DOHH2 (cell line): ENCODE measurements at regions not wholly inside any gene's neighbourhood (a gene's known extent, or its start where the extent isn't known, plus 50 kb on each side); places are given as distances from the start of the nearest gene placed in this dataset.

Experiments
- H3F3A ChIP-seq: fragments of 200-600 bp; sonication (generic), shearing (Covaris generic); 2 replicates; pipeline ENCODE4 v1.6.0; 2016; ENCODE audit warnings: antibody characterized with exemption, mild to moderate bottlenecking; ENCODE audit not compliant: control insufficient read depth, insufficient read depth
- H3K27ac ChIP-seq: fragments of 200-600 bp; sonication (generic); 2 replicates; pipeline ENCODE4 v1.5.1; 2014; ENCODE audit warnings: low read depth, mild to moderate bottlenecking, low read length, moderate library complexity
- H3K27me3 ChIP-seq: fragments of 200-600 bp; sonication (generic); 2 replicates; pipeline ENCODE4 v1.6.1; 2014; ENCODE audit warnings: mild to moderate bottlenecking, low read length, mixed read lengths; ENCODE audit not compliant: control insufficient read depth
- H3K36me3 ChIP-seq: fragments of 200-600 bp; sonication (generic); 2 replicates; pipeline ENCODE4 v1.6.1; 2014; ENCODE audit warnings: mild to moderate bottlenecking, low read length, moderate library complexity, mixed read lengths; ENCODE audit not compliant: control insufficient read depth
- H3K4me1 ChIP-seq: fragments of 200-600 bp; sonication (generic); 2 replicates; pipeline ENCODE4 v1.6.1; 2014; ENCODE audit warnings: mild to moderate bottlenecking, low read length, mixed read lengths; ENCODE audit not compliant: control insufficient read depth
- H3K4me2 ChIP-seq: fragments of 200-600 bp; sonication (generic); 2 replicates; pipeline ENCODE4 v1.6.0; 2014; ENCODE audit warnings: mild to moderate bottlenecking, low read length, moderate library complexity
- H3K4me3 ChIP-seq: fragments of 200-600 bp; sonication (generic); 2 replicates; pipeline ENCODE4 v1.5.1; 2014; ENCODE audit warnings: mild to moderate bottlenecking, low read length, mixed read lengths
- H3K79me2 ChIP-seq: fragments of 200-600 bp; sonication (generic); 2 replicates; pipeline ENCODE4 v1.6.1; 2014; ENCODE audit warnings: mild to moderate bottlenecking, low read length, mixed read lengths; ENCODE audit not compliant: control insufficient read depth
- H3K9me2 ChIP-seq: fragments of 200-600 bp; sonication (generic); replicated peaks from 2 replicates; pipeline ENCODE4 v1.6.1; 2014; ENCODE audit warnings: mild to moderate bottlenecking, low read length, mixed read lengths; ENCODE audit not compliant: control insufficient read depth
- H3K9me3 ChIP-seq: fragments of 200-600 bp; sonication (generic); 2 replicates; pipeline ENCODE4 v1.6.1; 2014; ENCODE audit warnings: antibody characterized with exemption, low read length, mixed read lengths; ENCODE audit not compliant: control insufficient read depth, insufficient read depth
- H4K20me1 ChIP-seq: fragments of 200-600 bp; sonication (generic); 2 replicates; pipeline ENCODE4 v1.6.0; 2014; ENCODE audit warnings: low read depth, mild to moderate bottlenecking, antibody characterized with exemption, low read length, moderate library complexity; ENCODE audit not compliant: control insufficient read depth, insufficient read depth
- EZH2phosphoT487 ChIP-seq: fragments of 200-600 bp; sonication (generic); IDR thresholded peaks from 2 replicates; pipeline ENCODE4 v1.6.1; 2017; ENCODE audit warnings: borderline replicate concordance, mild to moderate bottlenecking, antibody characterized with exemption, low read length, moderate library complexity, mixed read lengths
- TF ChIP-seq, protein P1 (sequence below): fragments of 200-600 bp; sonication (generic); IDR thresholded peaks from one replicate; pipeline ENCODE4 v1.5.1; 2014; ENCODE audit warnings: antibody characterized with exemption, mild to moderate bottlenecking, low read depth, low read length; ENCODE audit not compliant: poor library complexity, severe bottlenecking

GRCh38 chr20:60960500-60960899 is 291.6 kb upstream of the CDH4 start:
- Histone ChIP-seq H3K4me3 (no peak overlapping the region), H3K9me3 (no peaks in the 10 kb centered on the region), H3K9me2 (no peaks in the 10 kb centered on the region), H3K36me3 (no peaks in the 10 kb centered on the region), H4K20me1 (no peaks in the 10 kb centered on the region), H3K27ac (no peak overlapping the region), H3K27me3 (no peaks in the 10 kb centered on the region), H3F3A (no peaks in the 10 kb centered on the region), H3K79me2 (no peaks in the 10 kb centered on the region), H3K4me2 (no peak overlapping the region), H3K4me1 (no peaks in the 10 kb centered on the region)
- TF ChIP-seq, protein P1, sequence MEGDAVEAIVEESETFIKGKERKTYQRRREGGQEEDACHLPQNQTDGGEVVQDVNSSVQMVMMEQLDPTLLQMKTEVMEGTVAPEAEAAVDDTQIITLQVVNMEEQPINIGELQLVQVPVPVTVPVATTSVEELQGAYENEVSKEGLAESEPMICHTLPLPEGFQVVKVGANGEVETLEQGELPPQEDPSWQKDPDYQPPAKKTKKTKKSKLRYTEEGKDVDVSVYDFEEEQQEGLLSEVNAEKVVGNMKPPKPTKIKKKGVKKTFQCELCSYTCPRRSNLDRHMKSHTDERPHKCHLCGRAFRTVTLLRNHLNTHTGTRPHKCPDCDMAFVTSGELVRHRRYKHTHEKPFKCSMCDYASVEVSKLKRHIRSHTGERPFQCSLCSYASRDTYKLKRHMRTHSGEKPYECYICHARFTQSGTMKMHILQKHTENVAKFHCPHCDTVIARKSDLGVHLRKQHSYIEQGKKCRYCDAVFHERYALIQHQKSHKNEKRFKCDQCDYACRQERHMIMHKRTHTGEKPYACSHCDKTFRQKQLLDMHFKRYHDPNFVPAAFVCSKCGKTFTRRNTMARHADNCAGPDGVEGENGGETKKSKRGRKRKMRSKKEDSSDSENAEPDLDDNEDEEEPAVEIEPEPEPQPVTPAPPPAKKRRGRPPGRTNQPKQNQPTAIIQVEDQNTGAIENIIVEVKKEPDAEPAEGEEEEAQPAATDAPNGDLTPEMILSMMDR = no peak
- TF ChIP-seq EZH2phosphoT487 = no peak

GRCh38 chr20:60961551-60961950 is 290.5 kb upstream of the CDH4 start:
- no peaks in the 10 kb centered on the region for H3K27me3 ChIP-seq

DNA sequence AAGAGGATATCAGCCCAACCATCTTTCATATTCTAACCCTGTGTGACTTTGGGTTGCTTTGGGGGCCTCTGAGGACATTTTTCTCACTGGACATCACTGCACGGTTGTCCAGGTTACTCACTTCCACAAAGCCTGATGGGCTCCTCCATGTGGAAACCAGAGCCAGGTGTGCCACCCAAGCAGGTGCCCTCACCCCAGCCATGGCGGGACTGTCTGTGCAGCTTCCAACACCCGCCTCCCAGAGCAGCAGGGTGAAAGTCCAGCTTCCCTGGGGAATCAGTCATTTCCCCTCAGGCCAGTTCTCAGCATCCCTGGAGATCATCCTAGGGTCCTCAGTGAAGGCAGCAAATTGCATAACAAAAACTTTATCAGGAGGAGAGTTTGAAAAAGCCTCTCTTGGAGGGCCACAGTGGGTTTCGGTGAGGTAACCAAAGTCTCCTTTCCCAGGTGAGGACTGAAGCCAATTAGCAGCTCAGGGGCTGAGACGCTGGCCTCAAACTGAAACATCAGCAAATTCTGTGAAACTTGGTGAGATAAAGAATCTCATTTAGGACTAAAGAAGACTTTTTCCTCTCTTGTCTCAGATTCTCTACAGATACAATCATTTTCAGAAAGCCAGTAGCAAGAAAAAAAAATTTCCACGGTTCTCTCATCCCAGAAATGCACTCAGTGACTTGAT is 289.6 kb upstream of the CDH4 start:
- no peak for TF ChIP-seq EZH2phosphoT487
- TF ChIP-seq, protein P1 = no peak
- H3K4me3 ChIP-seq = no peak overlapping the region
- no peaks in the 10 kb centered on the region for H3K27me3 ChIP-seq

More at GRCh38 chr20:60961551-60961950, 290.5 kb upstream of the CDH4 start:
- Histone ChIP-seq H3K36me3 (no peaks in the 10 kb centered on the region), H3K4me1 (no peaks in the 10 kb centered on the region), H4K20me1 (no peaks in the 10 kb centered on the region), H3K4me3 (no peak overlapping the region), H3K79me2 (no peaks in the 10 kb centered on the region), H3K9me2 (no peaks in the 10 kb centered on the region), H3F3A (no peaks in the 10 kb centered on the region), H3K9me3 (peaks cover under 1% of the 10 kb centered on the region; the same call in 1 of the 2 replicates), H3K27ac (no peak overlapping the region), H3K4me2 (no peak overlapping the region)
- TF ChIP-seq, protein P1 = no peak
- no peak for TF ChIP-seq EZH2phosphoT487

More for the DNA sequence above, 289.6 kb upstream of the CDH4 start:
- Histone ChIP-seq H3K9me2 (no peaks in the 10 kb centered on the region), H3K27ac (no peak overlapping the region), H3K4me2 (no peak overlapping the region), H3K36me3 (no peaks in the 10 kb centered on the region), H4K20me1 (no peaks in the 10 kb centered on the region), H3K9me3 (peaks cover 6% of the 10 kb centered on the region; the same call in 1 of the 2 replicates), H3F3A (no peaks in the 10 kb centered on the region), H3K4me1 (no peaks in the 10 kb centered on the region), H3K79me2 (no peaks in the 10 kb centered on the region)
